ENCODE measurements at regions not wholly inside any gene's neighbourhood (a gene's known extent, or its start where the extent isn't known, plus 50 kb on each side); places are given as distances from the start of the nearest gene placed in this dataset.

GRCh38 chr12:115267464-115267863 lies 583.5 kb upstream of the TBX3 start:
- TF ChIP-seq NFRKB (IDR thresholded peaks at IDR 0.05): no peak
- no peak for DNase-seq (ENCODE audit: extremely low spot score)
- POLR2A ChIA-PET: no interaction called here
- CTCF ChIA-PET: no interaction called here

- POLR2A ChIA-PET: no interaction called here
- DNase-seq (ENCODE audit: extremely low spot score): no peak
- TF ChIP-seq NFRKB (IDR thresholded peaks at IDR 0.05): no peak
- no peak for TF ChIP-seq ELF4 (IDR thresholded peaks at IDR 0.05)
- no peak for TF ChIP-seq SP1 (IDR thresholded peaks at IDR 0.05)
- TF ChIP-seq SUZ12 (IDR thresholded peaks at IDR 0.05): no peak
- no peak for TF ChIP-seq FOXM1 (IDR thresholded peaks at IDR 0.05; ENCODE audit: borderline replicate concordance)
- TF ChIP-seq FOXA1 (IDR thresholded peaks at IDR 0.05): no peak
- TF ChIP-seq FOXK2 (IDR thresholded peaks at IDR 0.05): no peak
- no peak for TF ChIP-seq HDGF (IDR thresholded peaks at IDR 0.05; ENCODE audit: borderline replicate concordance)
- no peak for TF ChIP-seq BHLHE40 (IDR thresholded peaks at IDR 0.05; ENCODE audit: borderline replicate concordance)
- TF ChIP-seq TARDBP (IDR thresholded peaks at IDR 0.05): no peak
- TF ChIP-seq ZNF384 (IDR thresholded peaks at IDR 0.05): no peak
- no peak for TF ChIP-seq PKNOX1 (IDR thresholded peaks at IDR 0.05)
- no peak for TF ChIP-seq LEF1 (IDR thresholded peaks at IDR 0.05; ENCODE audit: borderline replicate concordance)
- no peak for TF ChIP-seq CTBP1 (IDR thresholded peaks at IDR 0.05; ENCODE audit: borderline replicate concordance)
- no peak for TF ChIP-seq ARNT (IDR thresholded peaks at IDR 0.05)
- TF ChIP-seq L3MBTL2 (conservative IDR thresholded peaks at IDR 0.05): no peak
- CTCF ChIA-PET: interaction anchor here (0.6 kb wide), 1 partner anchor 246 kb away, joined by 4 read pairs; no protein-coding TSS in a partner anchor
Observed at GRCh38 chr12:115264605-115265004, 580.6 kb upstream of the TBX3 start.

- CTCF ChIA-PET: no interaction called here
- POLR2A ChIA-PET: no interaction called here
- DNase-seq (ENCODE audit: extremely low spot score): no peak
Observed at GRCh38 chr12:115261691-115262398, 577.9 kb upstream of the TBX3 start.

GRCh38 chr12:115260762-115261675 lies 577.0 kb upstream of the TBX3 start:
- POLR2A ChIA-PET: no interaction called here
- CTCF ChIA-PET: no interaction called here
- TF ChIP-seq PKNOX1 (IDR thresholded peaks at IDR 0.05): no peak
- TF ChIP-seq SP1 (IDR thresholded peaks at IDR 0.05): no peak
- TF ChIP-seq SUZ12 (IDR thresholded peaks at IDR 0.05): no peak
- TF ChIP-seq ARNT (IDR thresholded peaks at IDR 0.05): no peak
- TF ChIP-seq HDGF (IDR thresholded peaks at IDR 0.05; ENCODE audit: borderline replicate concordance): no peak
- TF ChIP-seq ZNF384 (IDR thresholded peaks at IDR 0.05): no peak
- TF ChIP-seq L3MBTL2 (conservative IDR thresholded peaks at IDR 0.05): no peak
- no peak for TF ChIP-seq FOXA1 (IDR thresholded peaks at IDR 0.05)
- TF ChIP-seq BHLHE40 (IDR thresholded peaks at IDR 0.05; ENCODE audit: borderline replicate concordance): no peak
- DNase-seq (ENCODE audit: extremely low spot score): no peak

More at GRCh38 chr12:115261691-115262398, 577.9 kb upstream of the TBX3 start:
- TF ChIP-seq PKNOX1 (IDR thresholded peaks at IDR 0.05) (no peak), ARNT (IDR thresholded peaks at IDR 0.05) (no peak), FOXA1 (IDR thresholded peaks at IDR 0.05) (no peak), L3MBTL2 (conservative IDR thresholded peaks at IDR 0.05) (no peak), NFRKB (IDR thresholded peaks at IDR 0.05) (no peak), TARDBP (IDR thresholded peaks at IDR 0.05) (no peak), FOXK2 (IDR thresholded peaks at IDR 0.05) (no peak), HDGF (IDR thresholded peaks at IDR 0.05; ENCODE audit: borderline replicate concordance) (no peak)

GRCh38 chr12:115259968-115260747 lies 576.2 kb upstream of the TBX3 start:
- POLR2A ChIA-PET: no interaction called here
- CTCF ChIA-PET: no interaction called here
- DNase-seq (ENCODE audit: extremely low spot score): no peak
- no peak for TF ChIP-seq LEF1 (IDR thresholded peaks at IDR 0.05; ENCODE audit: borderline replicate concordance)
- TF ChIP-seq L3MBTL2 (conservative IDR thresholded peaks at IDR 0.05): no peak
- TF ChIP-seq FOXM1 (IDR thresholded peaks at IDR 0.05; ENCODE audit: borderline replicate concordance): no peak
- TF ChIP-seq TARDBP (IDR thresholded peaks at IDR 0.05): no peak
- TF ChIP-seq ELF4 (IDR thresholded peaks at IDR 0.05): no peak
- TF ChIP-seq HDGF (IDR thresholded peaks at IDR 0.05; ENCODE audit: borderline replicate concordance): no peak
- TF ChIP-seq CTBP1 (IDR thresholded peaks at IDR 0.05; ENCODE audit: borderline replicate concordance): no peak
- TF ChIP-seq SUZ12 (IDR thresholded peaks at IDR 0.05): no peak
- no peak for TF ChIP-seq ZNF384 (IDR thresholded peaks at IDR 0.05)
- TF ChIP-seq NFRKB (IDR thresholded peaks at IDR 0.05): no peak
- no peak for TF ChIP-seq SP1 (IDR thresholded peaks at IDR 0.05)
- TF ChIP-seq PKNOX1 (IDR thresholded peaks at IDR 0.05): no peak
